ENCODE measurements at regions not wholly inside any gene's neighbourhood (a gene's known extent, or its start where the extent isn't known, plus 50 kb on each side); places are given as distances from the start of the nearest gene placed in this dataset.

- no peak overlapping the region for H3K4me3 ChIP-seq (replicated peaks; ENCODE audit: low read depth, low read length)
- DNase-seq (ENCODE audit: extremely low read depth, low read depth) = no peak
- TF ChIP-seq CTCF (IDR thresholded peaks at IDR 0.05; ENCODE audit: low read depth, low read length, missing control alignments) = no peak
Measured at GRCh38 chr5:82753374-82753773, 323.8 kb downstream of the TMEM167A start.

DNA sequence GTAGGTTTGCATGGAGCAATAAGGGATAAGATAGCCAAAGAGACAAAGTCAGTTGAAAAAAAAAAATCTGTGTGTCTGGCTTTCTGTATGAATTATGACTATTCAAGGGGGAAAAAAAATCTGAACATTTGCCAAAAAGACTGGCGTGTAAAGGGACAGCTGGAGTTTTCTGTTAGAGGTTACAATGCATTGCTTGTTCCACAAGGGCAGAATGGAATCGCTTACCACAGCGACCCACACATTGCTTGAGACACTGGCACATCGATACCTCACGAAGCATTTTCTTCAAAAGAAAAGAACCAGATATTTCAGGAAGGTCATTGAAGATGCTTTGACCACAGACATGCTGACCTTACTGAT is 327.8 kb downstream of the TMEM167A start:
- no peak overlapping the region for H3K4me3 ChIP-seq (replicated peaks; ENCODE audit: low read depth, low read length)
- TF ChIP-seq CTCF (IDR thresholded peaks at IDR 0.05; ENCODE audit: low read depth, low read length, missing control alignments) = no peak
- DNase-seq (ENCODE audit: extremely low read depth, low read depth) = no peak

- H3K4me3 ChIP-seq (replicated peaks; ENCODE audit: low read depth, low read length) = no peak overlapping the region
- no peak for DNase-seq (ENCODE audit: extremely low read depth, low read depth)
- TF ChIP-seq CTCF (IDR thresholded peaks at IDR 0.05; ENCODE audit: low read depth, low read length, missing control alignments) = no peak
Measured at GRCh38 chr5:82748688-82749460, 328.3 kb downstream of the TMEM167A start.

DNA sequence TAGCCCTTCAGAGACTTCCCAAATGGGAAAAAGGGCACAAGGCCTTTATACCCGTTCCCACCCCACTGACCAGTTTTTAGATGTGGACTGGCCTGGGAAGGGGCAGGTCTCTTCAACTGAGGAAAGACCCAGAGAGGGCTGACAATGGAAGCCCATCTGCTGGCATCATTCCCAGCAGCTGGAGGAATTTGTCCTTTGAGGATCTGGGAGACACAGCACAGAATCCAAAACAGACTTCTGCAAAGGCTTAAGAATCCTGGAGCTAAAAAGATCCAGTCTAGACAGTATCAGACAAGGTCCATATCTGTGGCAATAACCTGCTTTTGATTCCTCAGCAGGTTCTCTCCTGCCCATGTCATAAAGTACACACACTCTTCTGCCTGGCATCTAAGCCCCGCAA is 329.2 kb downstream of the TMEM167A start:
- no peak for TF ChIP-seq CTCF (IDR thresholded peaks at IDR 0.05; ENCODE audit: low read depth, low read length, missing control alignments)
- DNase-seq (ENCODE audit: extremely low read depth, low read depth) = no peak
- no peak overlapping the region for H3K4me3 ChIP-seq (replicated peaks; ENCODE audit: low read depth, low read length)

- no peak for DNase-seq (ENCODE audit: extremely low read depth, low read depth)
- H3K4me3 ChIP-seq (replicated peaks; ENCODE audit: low read depth, low read length) = no peak overlapping the region
Measured at GRCh38 chr5:82745016-82745415, 332.2 kb downstream of the TMEM167A start.

DNA sequence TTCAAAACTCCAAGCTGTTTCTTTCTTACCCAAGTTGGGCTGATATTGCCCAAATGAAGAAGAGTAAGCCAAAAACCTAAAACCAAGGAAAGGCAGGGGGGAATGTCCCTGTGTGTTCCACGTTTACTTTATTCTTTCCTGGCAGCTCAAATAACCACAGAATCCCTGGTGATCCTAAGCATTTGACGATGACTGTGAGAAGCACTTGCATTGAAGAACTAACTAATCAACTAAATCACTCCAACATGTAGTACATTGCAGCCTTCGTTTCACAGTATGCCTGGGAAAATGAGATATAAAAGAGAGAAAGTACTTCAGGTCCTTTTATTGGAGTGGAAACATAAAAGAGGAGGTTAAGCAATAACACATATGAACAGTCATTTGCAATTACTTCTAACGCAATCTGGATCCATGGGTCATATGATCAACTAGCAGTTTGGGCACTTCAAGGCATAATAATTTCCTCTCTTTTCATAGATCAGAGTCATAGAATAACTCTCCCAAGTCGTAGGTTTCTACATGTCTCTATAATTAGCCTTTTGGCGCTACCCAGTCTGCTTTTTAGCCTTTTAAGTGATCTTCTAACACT is 338.4 kb downstream of the TMEM167A start:
- no peak for DNase-seq (ENCODE audit: extremely low read depth, low read depth)
- no peak for TF ChIP-seq CTCF (IDR thresholded peaks at IDR 0.05; ENCODE audit: low read depth, low read length, missing control alignments)
- no peak overlapping the region for H3K4me3 ChIP-seq (replicated peaks; ENCODE audit: low read depth, low read length)

More at GRCh38 chr5:82745016-82745415, 332.2 kb downstream of the TMEM167A start:
- TF ChIP-seq CTCF (IDR thresholded peaks at IDR 0.05; ENCODE audit: low read depth, low read length, missing control alignments) = no peak
